Loucy (cell line): ENCODE measurements at regions not wholly inside any gene's neighbourhood (a gene's known extent, or its start where the extent isn't known, plus 50 kb on each side); places are given as distances from the start of the nearest gene placed in this dataset.

ENCODE experiments used
- H2AFZ ChIP-seq: fragments of 200-600 bp; sonication (generic); 2 replicates; pipeline ENCODE4 v1.6.0; 2016; ENCODE audit warnings: antibody characterized with exemption, mild to moderate bottlenecking, low read length, moderate library complexity
- H3F3A ChIP-seq: fragments of 200-600 bp; 2 replicates; pipeline ENCODE4 v1.6.0; 2016; ENCODE audit warnings: antibody characterized with exemption, low read depth, mild to moderate bottlenecking
- H3K27me3 ChIP-seq: fragments of 200-600 bp; sonication (generic); 2 replicates; pipeline ENCODE4 v1.6.1; 2014; ENCODE audit warnings: low read length, mild to moderate bottlenecking; ENCODE audit not compliant: insufficient read depth, poor library complexity, severe bottlenecking
- H3K36me3 ChIP-seq: fragments of 200-600 bp; sonication (generic); 2 replicates; pipeline ENCODE4 v1.6.1; 2016; ENCODE audit warnings: low read length; ENCODE audit not compliant: insufficient read depth
- H3K4me1 ChIP-seq: fragments of 200-600 bp; sonication (generic); 2 replicates; pipeline ENCODE4 v1.5.1; 2014; ENCODE audit warnings: low read length, mild to moderate bottlenecking; ENCODE audit not compliant: insufficient read depth, poor library complexity, severe bottlenecking
- H3K4me2 ChIP-seq: fragments of 200-600 bp; sonication (generic); 2 replicates; pipeline ENCODE4 v1.6.0; 2014; ENCODE audit warnings: antibody characterized with exemption, low read length, low read depth, mild to moderate bottlenecking; ENCODE audit not compliant: poor library complexity, severe bottlenecking
- H3K4me3 ChIP-seq: fragments of 200-600 bp; sonication (generic); 2 replicates; pipeline ENCODE4 v1.5.1; 2014; ENCODE audit warnings: low read length, mild to moderate bottlenecking, mixed read lengths; ENCODE audit not compliant: poor library complexity, severe bottlenecking
- H3K79me2 ChIP-seq: fragments of 200-600 bp; sonication (generic); 2 replicates; pipeline ENCODE4 v1.6.1; 2014; ENCODE audit warnings: low read length; ENCODE audit not compliant: insufficient read depth
- H3K9ac ChIP-seq: fragments of 200-600 bp; sonication (generic); 2 replicates; pipeline ENCODE4 v1.6.0; 2014; ENCODE audit warnings: mild to moderate bottlenecking, low read depth, low read length, moderate library complexity; ENCODE audit not compliant: poor library complexity, severe bottlenecking
- H3K9me2 ChIP-seq: fragments of 200-600 bp; sonication (generic); replicated peaks from 2 replicates; pipeline ENCODE4 v1.6.1; 2016; ENCODE audit warnings: low read depth, low read length, mixed read lengths
- H3K9me3 ChIP-seq: fragments of 200-600 bp; sonication (generic); 2 replicates; pipeline ENCODE4 v1.6.1; 2014; ENCODE audit warnings: mild to moderate bottlenecking, antibody characterized with exemption, low read length, low read depth; ENCODE audit not compliant: insufficient read depth
- H4K20me1 ChIP-seq: fragments of 200-600 bp; sonication (generic); 2 replicates; pipeline ENCODE4 v1.6.0; 2014; ENCODE audit warnings: antibody characterized with exemption, low read length, mild to moderate bottlenecking; ENCODE audit not compliant: insufficient read depth, poor library complexity, severe bottlenecking
- EZH2phosphoT487 ChIP-seq: fragments of 200-600 bp; IDR thresholded peaks from 2 replicates; pipeline ENCODE4 v1.6.1; 2018; ENCODE audit warnings: antibody characterized with exemption, mild to moderate bottlenecking, moderate library complexity, borderline replicate concordance
- TF ChIP-seq, protein P1 (sequence below): fragments of 200-600 bp; sonication (generic); conservative IDR thresholded peaks from 2 replicates; pipeline ENCODE4 v1.5.1; 2014; ENCODE audit warnings: mild to moderate bottlenecking, antibody characterized with exemption, low read length

DNA sequence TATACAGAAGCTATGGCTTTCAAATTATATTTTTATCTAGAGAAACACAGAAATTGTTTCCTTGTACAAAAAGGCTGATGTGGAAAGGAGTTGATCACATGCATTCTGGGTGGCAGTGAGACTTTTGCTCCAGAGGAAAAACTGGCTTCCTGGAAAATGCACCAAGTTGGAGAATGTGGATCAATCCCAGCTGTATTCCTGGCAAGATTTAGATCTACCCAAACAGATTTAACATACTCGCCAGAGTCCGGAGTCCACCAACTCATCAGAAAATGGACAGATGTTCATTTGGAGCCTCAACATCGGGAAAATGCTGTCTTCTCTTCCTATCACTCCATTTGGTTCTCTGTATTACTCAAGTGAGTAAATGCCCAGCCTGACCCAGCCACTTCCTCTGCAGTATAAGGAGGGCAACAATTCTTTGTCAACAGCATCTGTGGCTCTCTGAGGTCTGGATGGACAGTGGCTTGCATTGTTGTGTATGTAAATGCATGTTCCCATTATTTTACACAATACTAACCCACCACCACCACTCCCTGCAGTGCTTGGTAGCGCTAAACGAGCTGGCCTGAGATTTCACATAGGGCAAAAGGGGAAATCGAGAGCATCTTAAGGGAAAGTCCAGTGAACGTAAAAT lies 226.2 kb upstream of the IRF2BP2 start:
- H3K9me2 ChIP-seq: no peaks in the 10 kb centered on the region
- no peak overlapping the region for H3K4me2 ChIP-seq
- H3K79me2 ChIP-seq: no peaks in the 10 kb centered on the region
- H3K9ac ChIP-seq: no peak overlapping the region
- no peak overlapping the region for H3K4me3 ChIP-seq
- no peaks in the 10 kb centered on the region for H3K36me3 ChIP-seq
- H3K9me3 ChIP-seq: no peaks in the 10 kb centered on the region
- H2AFZ ChIP-seq: no peak overlapping the region
- H3K4me1 ChIP-seq: peaks cover 55% of the 10 kb centered on the region
- TF ChIP-seq, protein P1, sequence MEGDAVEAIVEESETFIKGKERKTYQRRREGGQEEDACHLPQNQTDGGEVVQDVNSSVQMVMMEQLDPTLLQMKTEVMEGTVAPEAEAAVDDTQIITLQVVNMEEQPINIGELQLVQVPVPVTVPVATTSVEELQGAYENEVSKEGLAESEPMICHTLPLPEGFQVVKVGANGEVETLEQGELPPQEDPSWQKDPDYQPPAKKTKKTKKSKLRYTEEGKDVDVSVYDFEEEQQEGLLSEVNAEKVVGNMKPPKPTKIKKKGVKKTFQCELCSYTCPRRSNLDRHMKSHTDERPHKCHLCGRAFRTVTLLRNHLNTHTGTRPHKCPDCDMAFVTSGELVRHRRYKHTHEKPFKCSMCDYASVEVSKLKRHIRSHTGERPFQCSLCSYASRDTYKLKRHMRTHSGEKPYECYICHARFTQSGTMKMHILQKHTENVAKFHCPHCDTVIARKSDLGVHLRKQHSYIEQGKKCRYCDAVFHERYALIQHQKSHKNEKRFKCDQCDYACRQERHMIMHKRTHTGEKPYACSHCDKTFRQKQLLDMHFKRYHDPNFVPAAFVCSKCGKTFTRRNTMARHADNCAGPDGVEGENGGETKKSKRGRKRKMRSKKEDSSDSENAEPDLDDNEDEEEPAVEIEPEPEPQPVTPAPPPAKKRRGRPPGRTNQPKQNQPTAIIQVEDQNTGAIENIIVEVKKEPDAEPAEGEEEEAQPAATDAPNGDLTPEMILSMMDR: no peak
- no peak for TF ChIP-seq EZH2phosphoT487
- H3K27me3 ChIP-seq: no peaks in the 10 kb centered on the region
- no peaks in the 10 kb centered on the region for H4K20me1 ChIP-seq
- peaks cover 8% of the 10 kb centered on the region; the same call in 1 of the 2 replicates for H3F3A ChIP-seq

DNA sequence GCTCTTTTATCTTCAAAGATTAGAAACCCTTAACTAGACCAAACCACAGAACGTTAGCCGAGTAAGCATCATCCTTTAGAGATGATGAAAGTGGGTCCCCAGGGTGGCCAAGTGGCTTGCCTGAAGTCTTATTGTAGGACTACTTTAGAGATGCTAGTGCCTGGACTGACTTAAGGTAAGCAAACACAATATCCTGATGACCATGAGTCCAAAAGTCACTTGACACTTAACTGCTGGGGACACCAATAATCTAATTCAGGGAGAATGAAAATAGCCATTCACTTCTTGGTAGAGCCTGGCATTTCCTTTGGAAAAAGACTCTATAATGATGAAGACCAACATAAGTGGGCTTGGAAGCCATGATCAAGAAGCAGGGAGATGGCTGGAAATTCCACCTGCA lies 225.3 kb upstream of the IRF2BP2 start:
- H3K9me2 ChIP-seq: no peaks in the 10 kb centered on the region
- no peaks in the 10 kb centered on the region for H4K20me1 ChIP-seq
- H3K27me3 ChIP-seq: no peaks in the 10 kb centered on the region
- TF ChIP-seq, protein P1: no peak
- H3K9me3 ChIP-seq: no peaks in the 10 kb centered on the region
- H3K79me2 ChIP-seq: no peaks in the 10 kb centered on the region
- H3K4me1 ChIP-seq: peaks cover 45% of the 10 kb centered on the region
- no peak overlapping the region for H3K4me3 ChIP-seq
- no peaks in the 10 kb centered on the region for H3K36me3 ChIP-seq
- H3K4me2 ChIP-seq: no peak overlapping the region
- no peak overlapping the region for H3K9ac ChIP-seq
- no peak overlapping the region for H2AFZ ChIP-seq
- peaks cover 8% of the 10 kb centered on the region; the same call in 1 of the 2 replicates for H3F3A ChIP-seq

DNA sequence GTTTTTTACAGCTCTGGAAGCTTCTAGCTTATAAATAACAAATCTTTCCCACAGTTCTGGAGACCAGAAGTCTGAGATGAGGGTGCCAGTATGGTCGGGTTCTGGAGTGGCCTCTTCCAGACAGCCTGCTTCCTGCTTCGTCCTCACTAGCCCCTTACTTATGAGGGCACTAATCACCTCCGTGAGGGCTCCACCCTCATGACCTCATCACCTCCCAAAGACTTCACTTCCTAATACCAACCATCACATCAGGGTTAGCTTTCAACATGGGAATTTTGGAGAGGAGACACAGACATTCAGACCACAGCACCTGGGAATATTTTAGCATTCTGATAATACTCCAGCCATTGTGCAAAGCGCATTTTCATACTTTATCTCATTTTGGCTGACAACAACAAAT lies 223.7 kb upstream of the IRF2BP2 start:
- peaks cover 36% of the 10 kb centered on the region for H3K4me1 ChIP-seq
- no peak overlapping the region for H3K4me3 ChIP-seq
- H4K20me1 ChIP-seq: no peaks in the 10 kb centered on the region
- no peaks in the 10 kb centered on the region for H3K9me3 ChIP-seq
- no peaks in the 10 kb centered on the region for H3K79me2 ChIP-seq
- peaks cover 8% of the 10 kb centered on the region; the same call in 1 of the 2 replicates for H3F3A ChIP-seq
- H3K9me2 ChIP-seq: no peaks in the 10 kb centered on the region
- H3K4me2 ChIP-seq: no peak overlapping the region
- TF ChIP-seq, protein P1: no peak
- no peak for TF ChIP-seq EZH2phosphoT487
- H3K27me3 ChIP-seq: no peaks in the 10 kb centered on the region
- H2AFZ ChIP-seq: no peak overlapping the region
- no peaks in the 10 kb centered on the region for H3K36me3 ChIP-seq
- H3K9ac ChIP-seq: no peak overlapping the region
